Stimulated activated naive B cell treated with anti-CD40 and anti-IgM and Interleukin-4, amounts not matched to agents 10 μg/mL and 1 μg/mL and 100 μg/mL, for 72 hours (primary cell): ENCODE measurements at regions not wholly inside any gene's neighbourhood (a gene's known extent, or its start where the extent isn't known, plus 50 kb on each side); places are given as distances from the start of the nearest gene placed in this dataset.

Experiments
- ATAC-seq, 2 donors: fragments of 150-1000 bp; cut with Tn5 transposase; replicated peaks; 2 replicates each; pipeline ENCODE4 v1.10.0; 2021; ENCODE audit warnings: moderate library complexity in 1 of 2
- DNase-seq: peaks from one replicate; pipeline ENCODE4 v3.0.0; 2021
- H3K27ac Mint-ChIP-seq: one replicate; pipeline ENCODE4 v1.8.0; 2022; ENCODE audit warnings: mild to moderate bottlenecking, mixed read lengths
- H3K27me3 Mint-ChIP-seq, 2 donors: one replicate each; pipeline ENCODE4 v1.8.0; 2022; ENCODE audit warnings: mixed read lengths in 2 of 2
- H3K36me3 Mint-ChIP-seq, 2 donors: one replicate each; pipeline ENCODE4 v1.8.0; 2022; ENCODE audit warnings: mixed read lengths in 2 of 2, mild to moderate bottlenecking in 1 of 2
- H3K4me1 Mint-ChIP-seq, 2 donors: one replicate each; pipeline ENCODE4 v1.8.0; 2022; ENCODE audit warnings: mixed read lengths in 2 of 2, mild to moderate bottlenecking in 1 of 2
- H3K4me3 Mint-ChIP-seq, 2 donors: one replicate each; pipeline ENCODE4 v1.8.0; 2022; ENCODE audit warnings: mild to moderate bottlenecking in 2 of 2, mixed read lengths in 2 of 2, moderate library complexity in 1 of 2
- H3K9me3 Mint-ChIP-seq, 2 donors: one replicate each; pipeline ENCODE4 v1.8.0; 2022; ENCODE audit warnings: mixed read lengths in 2 of 2, mild to moderate bottlenecking in 1 of 2

GRCh38 chr7:125670926-125671572, 741.4 kb upstream of the POT1 start:
- no peaks in the 10 kb centered on the region for H3K27me3 Mint-ChIP-seq
- H3K27ac Mint-ChIP-seq = no peak overlapping the region
- no peak for DNase-seq
- H3K4me3 Mint-ChIP-seq = no peak overlapping the region
- no peaks in the 10 kb centered on the region for H3K36me3 Mint-ChIP-seq
- H3K4me1 Mint-ChIP-seq = no peaks in the 10 kb centered on the region
- no peaks in the 10 kb centered on the region for H3K9me3 Mint-ChIP-seq
- no peak for ATAC-seq

DNA sequence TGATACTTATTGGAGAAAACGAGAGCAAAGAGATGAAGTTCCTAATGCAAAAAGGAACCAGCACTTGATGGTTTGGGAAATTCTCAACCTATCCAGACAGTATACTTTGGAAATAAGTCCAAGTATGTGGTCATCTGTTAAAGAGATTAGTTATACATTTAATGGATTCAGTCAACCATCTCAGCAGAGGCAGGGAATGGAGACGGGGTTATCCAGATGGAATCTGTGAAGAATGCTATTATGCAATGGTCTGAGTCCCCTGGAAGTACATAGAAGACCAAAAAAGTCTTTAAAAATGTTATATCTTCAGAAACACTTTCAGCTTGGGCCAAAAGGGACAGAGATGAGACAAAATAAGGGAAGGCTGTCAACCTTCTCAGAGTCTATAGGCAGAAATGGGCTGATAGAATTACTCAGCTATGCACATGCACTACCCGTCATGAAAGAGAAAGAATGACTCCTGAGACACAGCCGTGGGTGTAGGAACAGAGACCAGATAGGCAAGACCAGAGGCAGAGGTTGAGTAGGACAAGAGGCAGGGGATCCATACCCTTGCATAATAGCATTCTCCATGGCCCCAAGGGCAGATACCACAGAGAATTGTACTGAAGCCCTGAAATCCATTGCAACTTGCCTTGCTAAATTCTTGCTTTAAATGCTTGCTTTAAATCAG, 738.8 kb upstream of the POT1 start:
- Mint-ChIP-seq H3K4me3 (no peak overlapping the region), H3K36me3 (no peaks in the 10 kb centered on the region)

GRCh38 chr7:125664625-125665024, 735.0 kb upstream of the POT1 start:
- H3K9me3 Mint-ChIP-seq = peaks cover 4 to 5% of the 10 kb centered on the region in 2 donors
- ATAC-seq (no peak), DNase-seq (no peak)
- no peak overlapping the region for H3K27ac Mint-ChIP-seq
- H3K4me3 Mint-ChIP-seq = no peak overlapping the region
- no peaks in the 10 kb centered on the region for H3K36me3 Mint-ChIP-seq
- H3K4me1 Mint-ChIP-seq = no peaks in the 10 kb centered on the region
- no peaks in the 10 kb centered on the region for H3K27me3 Mint-ChIP-seq

More for the DNA sequence above, 738.8 kb upstream of the POT1 start:
- ATAC-seq = no peak
- Mint-ChIP-seq H3K4me1 (no peaks in the 10 kb centered on the region), H3K9me3 (no peaks in the 10 kb centered on the region), H3K27me3 (no peaks in the 10 kb centered on the region), H3K27ac (no peak overlapping the region)
- DNase-seq = no peak

- Mint-ChIP-seq H3K27me3 (no peaks in the 10 kb centered on the region), H3K27ac (no peak overlapping the region)
These were observed 734.3 kb upstream of the POT1 start for GRCh38 chr7:125663961-125664360.

DNA sequence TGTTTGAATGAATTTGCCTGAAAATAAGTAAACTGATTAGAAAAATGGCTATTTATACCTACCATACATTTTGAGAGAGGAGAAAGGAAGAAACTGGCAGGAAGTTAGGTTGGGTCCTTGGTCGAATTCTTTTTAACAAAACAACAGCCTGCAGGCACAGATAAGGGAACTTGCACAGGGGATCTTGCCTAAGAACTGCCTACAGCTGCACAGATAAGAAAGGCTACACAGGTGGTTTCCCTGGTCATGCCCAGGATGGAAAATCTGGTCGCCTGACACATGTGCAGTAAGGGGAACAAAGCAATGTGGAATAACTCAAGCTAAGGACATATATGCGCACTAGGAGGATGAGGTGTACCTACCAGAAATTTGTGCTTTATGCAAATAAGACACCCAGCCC, 732.1 kb upstream of the POT1 start:
- H3K9me3 Mint-ChIP-seq = peaks cover 4 to 5% of the 10 kb centered on the region in 2 donors
- H3K27me3 Mint-ChIP-seq = no peaks in the 10 kb centered on the region
- ATAC-seq (peak in 1 of 2 donors; percentile 42), DNase-seq (no peak)
- H3K36me3 Mint-ChIP-seq = no peaks in the 10 kb centered on the region
- H3K27ac Mint-ChIP-seq = no peak overlapping the region
- H3K4me1 Mint-ChIP-seq = no peaks in the 10 kb centered on the region
- no peak overlapping the region for H3K4me3 Mint-ChIP-seq

More at GRCh38 chr7:125663961-125664360, 734.3 kb upstream of the POT1 start:
- Mint-ChIP-seq H3K9me3 (peaks cover 4 to 5% of the 10 kb centered on the region in 2 donors), H3K4me1 (no peaks in the 10 kb centered on the region), H3K4me3 (no peak overlapping the region), H3K36me3 (no peaks in the 10 kb centered on the region)
- DNase-seq (no peak), ATAC-seq (no peak)

- peaks cover 4 to 5% of the 10 kb centered on the region in 2 donors for H3K9me3 Mint-ChIP-seq
- H3K36me3 Mint-ChIP-seq = no peaks in the 10 kb centered on the region
- H3K4me3 Mint-ChIP-seq = no peak overlapping the region
- no peak for ATAC-seq
- no peak for DNase-seq
- no peaks in the 10 kb centered on the region for H3K4me1 Mint-ChIP-seq
- no peak overlapping the region for H3K27ac Mint-ChIP-seq
- no peaks in the 10 kb centered on the region for H3K27me3 Mint-ChIP-seq
These were observed 731.4 kb upstream of the POT1 start for GRCh38 chr7:125661006-125661405.

DNA sequence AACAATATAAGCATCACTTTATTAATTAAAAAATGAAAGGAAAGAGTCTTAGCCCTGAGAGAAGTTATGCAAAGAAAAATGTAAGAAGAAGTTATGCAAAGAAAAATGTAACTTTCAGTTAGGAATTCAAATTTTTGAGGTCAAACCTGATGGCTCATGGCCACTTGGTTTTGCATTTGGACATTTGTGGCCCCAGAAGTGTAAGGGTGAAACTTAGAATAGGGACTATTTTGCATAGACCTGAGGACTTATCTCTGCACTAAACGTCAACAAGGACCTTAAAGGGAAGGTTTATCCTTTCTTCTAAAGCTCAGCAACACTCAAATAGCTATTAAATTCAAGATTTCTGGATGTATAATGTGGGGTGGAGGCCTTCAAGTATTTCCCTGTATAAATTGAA, 724.5 kb upstream of the POT1 start:
- no peak overlapping the region for H3K27ac Mint-ChIP-seq
- DNase-seq = no peak
- ATAC-seq = no peak
- H3K36me3 Mint-ChIP-seq = no peaks in the 10 kb centered on the region
- no peak overlapping the region for H3K4me3 Mint-ChIP-seq
- no peaks in the 10 kb centered on the region for H3K4me1 Mint-ChIP-seq
- H3K27me3 Mint-ChIP-seq = no peaks in the 10 kb centered on the region
- no peaks in the 10 kb centered on the region for H3K9me3 Mint-ChIP-seq

GRCh38 chr7:125651823-125652528, 722.4 kb upstream of the POT1 start:
- no peak overlapping the region for H3K27ac Mint-ChIP-seq
- ATAC-seq (no peak), DNase-seq (no peak)
- no peaks in the 10 kb centered on the region for H3K36me3 Mint-ChIP-seq
- H3K4me3 Mint-ChIP-seq = no peak overlapping the region
- no peaks in the 10 kb centered on the region for H3K4me1 Mint-ChIP-seq
- no peaks in the 10 kb centered on the region for H3K27me3 Mint-ChIP-seq
- H3K9me3 Mint-ChIP-seq = peaks cover 0 to 6% of the 10 kb centered on the region in 2 donors

DNA sequence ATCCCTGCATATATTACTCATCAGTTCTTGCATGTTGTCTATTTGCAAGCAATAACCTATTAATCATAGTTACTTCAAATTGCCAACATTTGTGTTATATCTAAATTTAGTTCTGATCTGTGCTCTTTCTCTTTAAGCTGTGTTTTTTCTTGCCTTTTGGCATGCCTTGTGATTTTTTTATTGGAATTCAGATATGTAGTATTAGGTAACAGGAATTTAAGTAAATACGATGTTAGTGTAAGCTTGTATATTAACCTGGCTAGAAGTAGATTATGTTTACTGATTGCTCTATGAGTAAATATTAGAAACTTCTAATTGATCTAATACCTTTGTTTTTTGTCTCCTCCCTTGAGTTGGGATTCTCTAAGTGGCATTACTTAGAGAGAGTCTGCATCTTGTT, 718.9 kb upstream of the POT1 start:
- DNase-seq (no peak), ATAC-seq (no peak)
- Mint-ChIP-seq H3K36me3 (no peaks in the 10 kb centered on the region), H3K27me3 (no peaks in the 10 kb centered on the region), H3K4me1 (no peaks in the 10 kb centered on the region), H3K9me3 (peaks cover 0 to 6% of the 10 kb centered on the region in 2 donors), H3K27ac (no peak overlapping the region), H3K4me3 (no peak overlapping the region)

- H3K4me1 Mint-ChIP-seq = no peaks in the 10 kb centered on the region
- DNase-seq (no peak), ATAC-seq (no peak)
- peaks cover 3 to 10% of the 10 kb centered on the region in 2 donors for H3K9me3 Mint-ChIP-seq
- no peak overlapping the region for H3K4me3 Mint-ChIP-seq
- no peak overlapping the region for H3K27ac Mint-ChIP-seq
- H3K27me3 Mint-ChIP-seq = no peaks in the 10 kb centered on the region
- H3K36me3 Mint-ChIP-seq = no peaks in the 10 kb centered on the region
These were observed 716.1 kb upstream of the POT1 start for GRCh38 chr7:125645770-125646169.

DNA sequence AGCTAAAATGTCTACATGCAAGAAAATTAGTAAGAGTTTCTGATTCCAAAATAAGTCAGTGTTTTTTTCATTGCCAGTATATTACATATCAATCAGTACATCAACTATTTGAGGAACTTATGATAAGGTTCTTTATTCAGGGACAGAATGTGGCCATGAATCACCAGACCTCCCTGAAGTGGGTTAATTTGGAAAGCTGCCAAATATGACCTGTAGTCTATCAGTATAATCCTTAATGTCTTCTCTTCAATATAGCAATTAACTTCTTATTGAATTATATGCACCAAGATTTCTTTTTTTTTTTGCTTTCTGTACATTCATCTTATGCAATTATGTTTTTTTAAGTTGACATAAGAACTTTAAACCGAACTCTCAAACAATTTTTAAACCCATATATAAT, 714.5 kb upstream of the POT1 start:
- no peaks in the 10 kb centered on the region for H3K27me3 Mint-ChIP-seq
- ATAC-seq (no peak), DNase-seq (no peak)
- H3K36me3 Mint-ChIP-seq = no peaks in the 10 kb centered on the region
- H3K4me3 Mint-ChIP-seq = no peak overlapping the region
- H3K27ac Mint-ChIP-seq = no peak overlapping the region
- peaks cover 3 to 10% of the 10 kb centered on the region in 2 donors for H3K9me3 Mint-ChIP-seq
- no peaks in the 10 kb centered on the region for H3K4me1 Mint-ChIP-seq

DNA sequence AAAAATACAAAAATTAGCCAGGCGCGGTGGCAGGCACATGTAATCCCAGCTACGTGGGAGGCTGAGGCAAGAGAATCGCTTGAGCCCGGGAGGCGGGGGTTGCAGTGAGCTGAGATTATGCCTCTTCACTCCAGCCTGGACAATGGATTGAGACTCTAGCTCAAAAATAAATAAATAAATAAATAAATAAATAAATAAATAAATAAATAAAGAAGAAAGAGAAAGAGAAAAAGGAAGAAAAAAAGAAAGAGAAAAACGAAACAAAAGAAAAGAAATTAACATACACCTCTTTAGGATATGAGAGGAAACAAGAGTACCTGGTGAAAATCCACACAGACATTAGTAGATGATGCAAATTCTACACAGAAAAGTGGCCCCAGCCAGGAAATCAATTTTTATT, 713.7 kb upstream of the POT1 start:
- Mint-ChIP-seq H3K27me3 (no peaks in the 10 kb centered on the region), H3K4me3 (no peak overlapping the region), H3K36me3 (no peaks in the 10 kb centered on the region), H3K4me1 (no peaks in the 10 kb centered on the region), H3K27ac (no peak overlapping the region), H3K9me3 (peaks cover 3 to 4% of the 10 kb centered on the region in 2 donors)
- DNase-seq = no peak
- ATAC-seq = no peak

GRCh38 chr7:125641884-125642283, 712.3 kb upstream of the POT1 start:
- Mint-ChIP-seq H3K9me3 (peaks cover 3 to 4% of the 10 kb centered on the region in 2 donors), H3K4me3 (no peak overlapping the region), H3K36me3 (no peaks in the 10 kb centered on the region), H3K4me1 (no peaks in the 10 kb centered on the region), H3K27me3 (no peaks in the 10 kb centered on the region), H3K27ac (no peak overlapping the region)
- DNase-seq = no peak
- no peak for ATAC-seq

- Mint-ChIP-seq H3K4me3 (no peak overlapping the region), H3K36me3 (no peaks in the 10 kb centered on the region), H3K27ac (no peak overlapping the region), H3K4me1 (no peaks in the 10 kb centered on the region), H3K9me3 (no peaks in the 10 kb centered on the region), H3K27me3 (no peaks in the 10 kb centered on the region)
- ATAC-seq = no peak
- DNase-seq = no peak
These were observed 706.8 kb upstream of the POT1 start for GRCh38 chr7:125636320-125636962.
